Lower leg skin (tissue), 3 donors: ENCODE measurements at regions not wholly inside any gene's neighbourhood (a gene's known extent, or its start where the extent isn't known, plus 50 kb on each side); places are given as distances from the start of the nearest gene placed in this dataset.

Experiments
- POLR2A ChIP-seq, 2 donors: fragments of 450-650 bp; IDR thresholded peaks; one replicate each; pipeline ENCODE4 v1.6.1; 2016 to 2017; ENCODE audit warnings: antibody characterized with exemption in 2 of 2, mild to moderate bottlenecking in 1 of 2, moderate library complexity in 1 of 2
- TF ChIP-seq, protein P1 (sequence below), 3 donors: fragments of 450-650 bp; IDR thresholded peaks; one replicate each; pipeline ENCODE4 v1.5.1; 2016; ENCODE audit warnings: antibody characterized with exemption in 3 of 3, mild to moderate bottlenecking in 3 of 3, moderate library complexity in 2 of 3

GRCh38 chrX:38939067-38939466 is 137.8 kb downstream of the MID1IP1 start:
- TF ChIP-seq, protein P1, sequence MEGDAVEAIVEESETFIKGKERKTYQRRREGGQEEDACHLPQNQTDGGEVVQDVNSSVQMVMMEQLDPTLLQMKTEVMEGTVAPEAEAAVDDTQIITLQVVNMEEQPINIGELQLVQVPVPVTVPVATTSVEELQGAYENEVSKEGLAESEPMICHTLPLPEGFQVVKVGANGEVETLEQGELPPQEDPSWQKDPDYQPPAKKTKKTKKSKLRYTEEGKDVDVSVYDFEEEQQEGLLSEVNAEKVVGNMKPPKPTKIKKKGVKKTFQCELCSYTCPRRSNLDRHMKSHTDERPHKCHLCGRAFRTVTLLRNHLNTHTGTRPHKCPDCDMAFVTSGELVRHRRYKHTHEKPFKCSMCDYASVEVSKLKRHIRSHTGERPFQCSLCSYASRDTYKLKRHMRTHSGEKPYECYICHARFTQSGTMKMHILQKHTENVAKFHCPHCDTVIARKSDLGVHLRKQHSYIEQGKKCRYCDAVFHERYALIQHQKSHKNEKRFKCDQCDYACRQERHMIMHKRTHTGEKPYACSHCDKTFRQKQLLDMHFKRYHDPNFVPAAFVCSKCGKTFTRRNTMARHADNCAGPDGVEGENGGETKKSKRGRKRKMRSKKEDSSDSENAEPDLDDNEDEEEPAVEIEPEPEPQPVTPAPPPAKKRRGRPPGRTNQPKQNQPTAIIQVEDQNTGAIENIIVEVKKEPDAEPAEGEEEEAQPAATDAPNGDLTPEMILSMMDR (IDR thresholded peaks at IDR 0.05) = no peak
- TF ChIP-seq POLR2A (IDR thresholded peaks at IDR 0.05) = no peak
